IPS DF 4.7 (cell line): ENCODE measurements at regions not wholly inside any gene's neighbourhood (a gene's known extent, or its start where the extent isn't known, plus 50 kb on each side); places are given as distances from the start of the nearest gene placed in this dataset.

Experiments
- DNase-seq: peaks from one replicate; pipeline ENCODE4 v3.0.0-alpha.2; 2013; ENCODE audit warnings: low spot score; ENCODE audit errors: extremely low read depth

DNA sequence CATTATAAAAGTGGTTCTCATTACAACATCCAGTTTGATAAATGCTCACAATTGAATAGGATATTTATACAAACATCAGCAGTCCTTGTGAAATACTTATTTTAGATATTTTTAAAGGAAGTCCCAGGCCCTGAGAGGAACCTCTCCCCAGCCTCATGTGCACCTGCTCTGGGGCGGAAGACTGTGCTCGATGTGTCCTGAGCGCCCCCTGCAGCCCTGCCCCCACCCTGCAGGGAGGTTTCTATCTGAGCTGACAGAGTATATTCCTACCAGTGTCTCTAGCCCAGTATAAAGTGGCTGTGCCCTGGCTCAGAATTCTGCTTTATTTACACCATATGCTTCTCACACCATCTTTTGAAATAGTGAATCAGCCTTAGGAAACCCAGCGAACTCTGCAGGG lies 1349.1 kb downstream of the TMEM121 start:
- DNase-seq = no peak

DNA sequence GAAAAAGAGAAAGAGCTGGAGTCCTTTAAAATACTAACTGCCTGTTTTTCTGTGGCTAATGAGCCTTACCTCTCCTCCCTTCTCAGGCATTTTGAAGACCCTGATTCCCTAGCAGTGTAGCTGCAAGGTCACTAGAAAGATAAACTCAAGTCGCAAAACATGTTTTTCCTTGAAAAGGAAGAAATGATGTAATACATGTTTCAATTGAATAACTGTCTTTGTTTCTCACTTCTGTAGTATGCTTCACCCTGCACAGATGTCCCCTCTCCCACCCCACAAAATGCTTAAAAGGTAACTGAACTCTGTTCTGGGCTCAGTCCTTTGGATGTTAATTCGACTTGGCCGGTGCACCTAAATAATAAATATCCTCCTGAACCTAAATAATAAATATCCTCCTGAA lies 1350.3 kb downstream of the TMEM121 start:
- DNase-seq = no peak

DNA sequence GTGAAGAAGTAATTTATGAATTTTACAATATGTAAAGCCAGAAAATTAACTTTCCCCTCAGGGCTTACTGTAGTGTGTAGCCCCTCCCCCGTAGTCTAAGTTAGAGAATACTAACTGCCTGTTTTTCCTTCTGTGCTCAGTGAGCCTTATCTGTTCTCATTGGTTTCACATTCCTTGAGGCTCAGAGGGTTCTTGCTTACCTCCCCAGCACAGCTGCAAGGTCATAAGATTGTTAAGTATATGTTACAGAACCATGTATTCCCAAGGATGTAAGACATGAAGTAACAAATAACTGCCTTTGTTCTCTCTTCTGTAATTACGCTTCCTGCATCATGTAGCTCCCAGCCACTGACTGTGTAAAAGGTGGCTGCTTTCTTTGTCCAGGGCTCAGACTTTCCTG lies 1351.1 kb downstream of the TMEM121 start:
- DNase-seq = no peak

DNA sequence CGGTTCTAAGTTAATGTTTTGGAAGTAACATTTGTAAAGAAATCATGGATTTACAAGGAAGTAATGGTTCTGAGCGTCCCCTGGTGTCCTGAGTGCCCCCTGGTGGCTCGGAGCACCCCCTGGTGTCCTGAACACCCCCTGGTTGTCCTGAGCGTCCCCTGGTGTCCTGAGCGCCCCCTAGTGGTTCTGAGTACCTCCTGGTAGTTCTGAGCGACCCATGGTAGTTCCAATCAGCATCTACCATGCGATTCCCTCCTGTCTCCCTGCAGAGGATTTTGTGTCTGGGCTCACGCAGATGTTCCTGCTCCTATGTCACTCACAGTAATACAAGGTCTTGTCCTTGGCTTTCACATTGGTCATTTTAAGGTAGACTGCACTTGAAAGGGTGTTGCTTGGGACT lies 1352.9 kb downstream of the TMEM121 start:
- DNase-seq = no peak

DNA sequence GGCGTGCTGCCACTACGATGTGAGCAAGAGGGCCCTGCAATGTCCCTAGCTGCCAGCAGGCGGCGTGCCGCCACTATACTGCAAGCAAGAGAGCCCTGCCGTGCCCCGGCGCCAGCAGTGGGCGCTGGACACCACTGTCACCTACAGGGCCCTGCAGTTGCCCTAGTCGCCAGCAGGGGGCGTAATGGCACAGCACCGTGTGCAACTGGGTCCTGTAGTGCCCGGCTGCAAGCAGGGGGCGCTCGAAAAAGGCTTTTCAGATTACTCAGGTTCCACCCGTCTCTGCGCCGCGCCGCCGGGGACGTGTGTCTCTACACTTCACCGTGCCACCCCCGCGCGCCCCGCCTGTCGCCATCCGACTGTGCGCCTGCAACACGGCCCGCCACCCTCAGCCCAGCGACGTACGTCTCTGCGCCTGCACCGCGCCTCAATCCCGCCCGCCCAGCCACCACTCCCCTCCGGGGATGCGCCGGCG lies 1356.9 kb downstream of the TMEM121 start:
- no peak for DNase-seq
